NCI-H2029 treated with DMSO at 0.1 percent for 48 hours (cell line): ENCODE measurements at regions not wholly inside any gene's neighbourhood (a gene's known extent, or its start where the extent isn't known, plus 50 kb on each side); places are given as distances from the start of the nearest gene placed in this dataset.

ENCODE experiments used
- DNase-seq: peaks from one replicate; lab custom pipeline; 2025; lab: John Stamatoyannopoulos, UW

GRCh38 chr6:163651915-163652668 lies 237.6 kb downstream of the QKI start:
- no peak for DNase-seq

DNA sequence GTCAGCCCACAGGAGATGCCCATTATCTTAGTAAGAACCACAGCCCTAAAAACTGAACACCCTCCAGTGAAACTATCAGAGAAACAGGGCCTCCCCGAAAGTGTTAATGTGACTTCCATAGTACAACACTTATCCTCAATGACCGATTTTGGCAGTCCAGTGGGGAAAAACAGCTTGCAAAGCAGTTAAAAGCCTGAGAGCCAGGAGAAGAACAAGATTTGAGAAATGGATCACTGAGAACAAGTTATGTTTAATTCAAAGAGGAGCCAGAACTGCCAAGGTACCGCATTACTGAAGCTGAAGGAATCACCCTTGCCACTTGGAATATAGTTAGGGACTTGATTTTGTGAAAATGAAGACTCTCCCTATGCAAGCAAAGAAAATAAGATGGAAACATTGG lies 236.9 kb downstream of the QKI start:
- DNase-seq = no peak

DNA sequence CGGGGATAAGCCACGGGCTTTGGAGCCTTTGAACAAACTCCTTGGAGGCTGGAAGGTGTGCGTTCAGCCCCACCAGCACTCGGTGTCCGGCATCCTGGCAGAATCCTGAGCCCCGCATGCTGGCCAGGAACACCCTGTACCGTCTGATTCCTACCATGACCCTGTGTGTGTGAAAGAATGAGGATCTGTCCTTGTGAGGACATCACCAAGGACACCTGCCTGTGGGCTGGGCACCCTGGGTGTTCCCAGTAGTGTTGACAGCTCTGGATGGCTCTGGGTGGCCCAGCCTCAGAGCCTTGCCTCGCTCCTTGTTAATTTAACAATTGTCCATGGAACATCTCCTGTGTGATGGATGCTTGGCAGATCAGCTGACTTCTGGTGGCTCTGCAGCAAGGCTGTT lies 234.3 kb downstream of the QKI start:
- DNase-seq = no peak

DNA sequence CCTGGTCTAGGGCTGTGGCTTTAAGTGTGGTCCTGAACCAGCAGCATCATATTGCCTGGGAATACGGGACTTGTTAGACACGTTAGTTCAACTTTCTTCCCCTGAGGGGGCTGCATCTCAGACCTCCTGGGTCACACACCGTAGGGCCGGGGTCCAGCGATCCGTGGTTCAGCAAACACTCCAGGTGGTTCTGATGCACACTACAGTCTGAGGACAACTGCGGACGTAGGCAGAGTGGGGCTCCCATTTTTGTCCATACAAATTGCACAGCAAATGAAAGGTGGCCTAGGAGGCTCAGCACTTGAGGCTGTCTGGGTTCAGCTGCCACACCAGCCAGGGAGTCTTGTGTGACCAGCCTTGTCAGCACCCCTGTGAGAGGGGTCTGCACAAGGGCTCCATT lies 233.1 kb downstream of the QKI start:
- no peak for DNase-seq

DNA sequence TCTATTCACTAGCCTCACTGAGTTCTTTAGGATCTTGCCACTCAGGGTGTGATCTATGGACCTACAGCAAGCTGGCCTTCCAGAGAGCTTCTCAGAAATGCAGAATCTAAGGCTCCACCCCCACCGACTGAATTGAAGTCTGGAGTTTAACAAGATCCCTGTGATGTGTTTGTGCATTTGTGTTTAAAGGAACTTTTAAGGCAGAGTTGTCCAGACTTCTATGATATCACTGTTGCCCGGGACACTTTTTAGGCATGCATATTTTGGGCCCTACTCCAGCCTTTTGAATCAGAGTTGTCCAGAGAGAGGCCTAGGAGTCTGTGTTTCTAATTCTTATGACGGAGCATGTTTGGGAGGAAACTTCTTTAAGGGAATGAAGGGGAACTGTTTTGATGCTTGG lies 232.3 kb downstream of the QKI start:
- no peak for DNase-seq

DNA sequence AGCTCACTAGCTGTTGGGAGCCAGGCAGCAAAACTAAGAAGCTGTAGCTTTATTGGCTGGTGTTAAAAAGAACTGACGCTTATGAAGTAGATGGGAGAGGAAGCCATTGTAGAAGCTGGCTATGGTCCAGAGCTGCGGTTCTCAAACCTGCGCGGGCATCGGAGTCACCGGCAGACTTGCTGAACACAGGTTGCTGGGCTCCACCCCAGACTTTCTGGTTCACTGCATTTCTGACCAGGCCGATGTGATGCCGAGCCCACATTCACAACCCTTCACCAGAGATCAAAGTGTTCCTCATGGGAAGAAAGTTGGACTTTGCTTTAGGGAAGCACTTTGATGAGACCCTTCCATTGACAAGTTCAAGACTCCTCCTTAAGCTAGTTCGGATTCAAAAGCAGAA lies 231.6 kb downstream of the QKI start:
- no peak for DNase-seq

DNA sequence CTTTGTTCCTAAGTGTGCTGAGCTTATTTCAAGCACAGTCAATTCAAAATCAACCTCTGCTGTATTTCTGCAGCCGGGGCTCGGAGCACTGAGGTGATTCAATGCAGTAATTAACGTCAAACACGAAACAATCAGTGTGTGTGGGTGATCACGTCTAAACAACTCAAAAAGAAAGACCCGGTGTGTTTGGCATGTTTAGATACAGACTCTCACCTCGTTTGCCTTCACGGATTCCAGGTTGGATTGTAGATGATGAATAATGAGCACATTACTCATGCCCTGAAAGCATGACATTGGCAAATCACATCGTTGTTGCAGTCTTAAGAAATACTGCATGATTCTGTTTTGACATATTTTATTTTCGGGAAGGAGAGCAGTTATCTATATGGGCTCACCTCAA lies 231.0 kb downstream of the QKI start:
- DNase-seq = no peak

- no peak for DNase-seq
These were observed 229.3 kb downstream of the QKI start for GRCh38 chr6:163643866-163644265.

GRCh38 chr6:163641706-163642105 lies 227.2 kb downstream of the QKI start:
- DNase-seq = no peak

DNA sequence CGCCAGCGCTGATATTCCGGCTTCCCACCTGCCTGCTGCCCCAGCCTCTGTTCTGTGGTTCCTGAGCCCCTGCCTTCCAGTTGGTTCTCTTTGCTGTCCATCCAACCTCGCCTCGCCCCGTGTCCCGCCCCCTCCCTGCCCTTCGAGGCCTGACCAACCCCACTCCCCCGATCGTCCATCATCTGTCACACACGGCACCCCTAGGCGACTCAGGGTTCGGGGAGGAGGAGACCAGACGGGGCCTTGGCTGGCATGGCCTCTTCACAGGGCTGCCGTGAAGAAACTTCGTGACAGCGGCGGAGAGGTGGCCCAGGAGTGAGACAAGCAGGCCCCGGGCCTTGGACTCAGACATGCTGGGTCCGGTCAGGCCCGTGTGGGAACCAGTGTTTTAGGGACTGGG lies 226.1 kb downstream of the QKI start:
- DNase-seq = no peak

GRCh38 chr6:163637524-163637923 lies 223.0 kb downstream of the QKI start:
- no peak for DNase-seq

- DNase-seq = no peak
These were observed 221.3 kb downstream of the QKI start for GRCh38 chr6:163635731-163636364.

- DNase-seq = no peak
These were observed 220.8 kb downstream of the QKI start for GRCh38 chr6:163635315-163635714.

DNA sequence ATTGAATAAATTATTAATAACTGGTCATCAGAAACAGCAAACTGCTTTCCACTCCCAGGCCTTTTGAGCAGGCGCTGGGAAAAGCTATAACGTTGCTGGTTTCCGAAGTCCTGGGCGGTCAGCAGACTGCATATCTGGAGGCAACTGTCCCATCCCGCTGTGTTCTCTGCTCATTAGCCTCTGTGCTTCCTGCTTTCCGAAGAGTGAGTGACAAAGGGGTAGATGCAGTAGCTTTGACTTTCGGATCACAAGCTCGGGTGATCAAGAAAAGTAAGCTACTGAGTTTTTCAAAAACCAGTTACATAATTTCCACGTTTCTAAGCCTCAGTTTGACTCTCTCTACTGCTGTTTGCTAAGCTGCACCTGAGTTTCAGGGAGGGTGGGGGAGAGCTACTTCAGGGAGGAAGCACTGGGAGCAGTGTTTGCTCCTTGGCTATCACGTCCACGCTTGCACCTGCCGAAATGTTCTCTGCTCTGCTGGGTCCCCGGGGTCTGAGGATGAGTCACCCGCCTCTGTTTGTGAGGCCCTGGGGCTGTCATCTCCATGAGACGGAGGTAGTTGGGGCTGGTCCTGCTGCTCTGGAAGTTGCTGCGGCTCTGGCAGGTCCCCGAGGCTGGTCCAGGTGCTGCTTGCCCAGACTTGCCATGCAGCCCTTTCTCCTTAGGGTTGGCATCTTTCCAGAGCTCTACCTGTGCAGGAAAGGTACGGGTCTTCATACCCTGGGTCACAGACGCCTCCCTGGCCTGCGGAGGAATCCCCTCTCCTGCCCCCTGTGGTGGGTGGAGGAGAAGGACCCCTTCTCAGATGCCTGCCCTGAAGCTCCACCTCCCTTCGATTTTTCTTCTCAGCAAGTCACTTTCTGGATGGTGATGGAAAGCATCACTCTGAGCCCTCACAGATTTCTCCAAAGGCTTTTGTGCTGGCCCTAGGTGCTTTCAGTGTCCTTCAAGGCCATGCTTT lies 220.0 kb downstream of the QKI start:
- DNase-seq = peak; percentile 45

- no peak for DNase-seq
These were observed 216.5 kb downstream of the QKI start for GRCh38 chr6:163630991-163631390.

DNA sequence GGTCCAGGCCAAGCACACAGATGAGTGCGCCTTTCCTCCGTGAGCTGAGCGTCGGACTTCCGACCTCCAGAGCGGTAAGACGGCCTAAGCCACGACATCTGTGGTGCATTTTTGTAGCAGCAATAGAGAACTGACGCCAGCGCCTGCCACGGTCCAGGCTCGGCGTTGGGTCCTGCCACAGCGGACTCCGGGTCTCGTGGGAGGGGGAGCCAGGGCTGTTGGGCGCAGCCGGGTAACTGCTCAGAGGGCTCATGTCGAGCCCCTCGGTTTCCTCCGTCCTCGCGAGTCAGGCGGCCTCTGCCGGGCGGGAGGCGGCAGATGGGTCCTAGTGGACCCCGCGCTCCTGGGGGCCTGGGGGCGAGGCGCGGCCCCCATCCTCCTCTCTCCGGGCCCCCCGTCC lies 216.1 kb downstream of the QKI start:
- no peak for DNase-seq

DNA sequence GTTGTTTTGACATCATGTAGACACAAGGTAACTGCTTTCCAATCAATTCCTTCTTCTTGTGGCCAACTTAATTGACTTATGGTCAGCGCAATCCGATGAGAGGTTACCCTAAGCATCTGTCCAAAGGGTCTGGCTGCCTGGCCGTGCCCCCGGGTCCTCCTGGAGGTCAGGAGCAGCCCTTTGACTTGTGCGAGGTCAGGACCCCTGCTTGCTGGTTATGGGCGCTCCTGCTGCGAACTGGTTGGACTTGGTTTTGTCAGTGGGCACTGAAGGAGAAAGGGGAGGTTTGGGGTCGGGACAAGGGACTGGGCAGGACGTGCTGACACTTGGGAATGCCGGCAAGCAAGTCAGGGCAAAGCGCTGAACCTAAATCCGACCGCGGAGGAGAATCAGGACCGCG lies 215.6 kb downstream of the QKI start:
- no peak for DNase-seq
